ENCODE measurements at regions not wholly inside any gene's neighbourhood (a gene's known extent, or its start where the extent isn't known, plus 50 kb on each side); places are given as distances from the start of the nearest gene placed in this dataset.
A peak's percentile ranks its signal among the peaks of the same experiment; 100 is the strongest.

DNA sequence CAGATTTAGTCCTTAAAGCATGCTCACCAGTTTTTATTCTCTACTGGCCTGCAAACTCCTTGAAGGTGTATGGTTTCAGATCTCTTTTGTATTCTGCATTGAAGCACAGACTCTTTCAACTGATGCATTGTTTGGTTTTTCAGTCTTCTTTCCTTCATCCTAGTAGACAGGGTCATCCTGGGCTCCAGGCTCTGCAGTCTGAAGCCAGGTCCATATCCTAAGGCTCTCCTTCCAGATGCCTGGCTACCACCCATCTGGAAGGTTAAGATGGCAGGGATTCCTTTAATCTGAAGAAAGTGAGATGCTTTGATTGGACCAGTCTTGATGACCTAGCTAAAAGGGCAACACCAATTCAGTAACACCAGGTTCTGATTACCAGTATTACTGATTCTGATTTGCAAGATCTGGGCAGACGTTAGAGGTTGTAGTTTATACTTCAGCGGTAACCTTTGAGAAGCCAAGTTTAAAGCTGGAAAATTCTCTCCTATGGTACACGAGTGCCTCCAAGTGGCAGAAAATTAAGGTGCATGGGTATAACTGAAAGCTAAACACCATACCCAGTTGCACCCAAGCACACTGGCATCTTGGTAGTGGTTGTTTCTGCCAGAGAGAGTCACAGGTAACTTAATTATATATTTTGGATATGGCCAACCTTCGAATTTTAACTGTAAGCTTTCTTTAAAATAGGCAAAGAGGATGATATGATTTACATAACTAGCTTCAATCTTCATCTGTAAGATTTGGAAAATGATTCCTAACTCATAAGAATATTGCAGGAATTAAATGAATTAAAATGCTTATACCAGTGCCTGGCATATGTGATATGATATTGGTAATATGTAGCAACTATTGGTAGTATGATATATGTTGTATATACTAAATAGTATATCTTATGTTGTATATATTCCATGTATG is 1651.9 kb upstream of the MIR17HG start:
- Histone ChIP-seq H3K4me1 (no peaks in the 10 kb centered on the region), H3K27me3 (no peaks in the 10 kb centered on the region), H3K9me3 (no peaks in the 10 kb centered on the region), H3K4me3 (no peak overlapping the region), H3K36me3 (no peaks in the 10 kb centered on the region), H3K27ac (no peak overlapping the region)
- DNase-seq (ENCODE audit: low spot score): no peak
- TF ChIP-seq, protein P1, sequence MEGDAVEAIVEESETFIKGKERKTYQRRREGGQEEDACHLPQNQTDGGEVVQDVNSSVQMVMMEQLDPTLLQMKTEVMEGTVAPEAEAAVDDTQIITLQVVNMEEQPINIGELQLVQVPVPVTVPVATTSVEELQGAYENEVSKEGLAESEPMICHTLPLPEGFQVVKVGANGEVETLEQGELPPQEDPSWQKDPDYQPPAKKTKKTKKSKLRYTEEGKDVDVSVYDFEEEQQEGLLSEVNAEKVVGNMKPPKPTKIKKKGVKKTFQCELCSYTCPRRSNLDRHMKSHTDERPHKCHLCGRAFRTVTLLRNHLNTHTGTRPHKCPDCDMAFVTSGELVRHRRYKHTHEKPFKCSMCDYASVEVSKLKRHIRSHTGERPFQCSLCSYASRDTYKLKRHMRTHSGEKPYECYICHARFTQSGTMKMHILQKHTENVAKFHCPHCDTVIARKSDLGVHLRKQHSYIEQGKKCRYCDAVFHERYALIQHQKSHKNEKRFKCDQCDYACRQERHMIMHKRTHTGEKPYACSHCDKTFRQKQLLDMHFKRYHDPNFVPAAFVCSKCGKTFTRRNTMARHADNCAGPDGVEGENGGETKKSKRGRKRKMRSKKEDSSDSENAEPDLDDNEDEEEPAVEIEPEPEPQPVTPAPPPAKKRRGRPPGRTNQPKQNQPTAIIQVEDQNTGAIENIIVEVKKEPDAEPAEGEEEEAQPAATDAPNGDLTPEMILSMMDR (IDR thresholded peaks at IDR 0.05): peak in 1 of 2 donors; percentile 76

GRCh38 chr13:89701913-89702312 is 1645.6 kb upstream of the MIR17HG start:
- no peaks in the 10 kb centered on the region for H3K36me3 ChIP-seq
- H3K4me1 ChIP-seq: no peaks in the 10 kb centered on the region
- no peak overlapping the region for H3K27ac ChIP-seq
- no peak for DNase-seq (ENCODE audit: low spot score)
- H3K4me3 ChIP-seq: no peak overlapping the region
- H3K9me3 ChIP-seq: no peaks in the 10 kb centered on the region
- no peaks in the 10 kb centered on the region for H3K27me3 ChIP-seq
- TF ChIP-seq, protein P1 (IDR thresholded peaks at IDR 0.05): no peak

DNA sequence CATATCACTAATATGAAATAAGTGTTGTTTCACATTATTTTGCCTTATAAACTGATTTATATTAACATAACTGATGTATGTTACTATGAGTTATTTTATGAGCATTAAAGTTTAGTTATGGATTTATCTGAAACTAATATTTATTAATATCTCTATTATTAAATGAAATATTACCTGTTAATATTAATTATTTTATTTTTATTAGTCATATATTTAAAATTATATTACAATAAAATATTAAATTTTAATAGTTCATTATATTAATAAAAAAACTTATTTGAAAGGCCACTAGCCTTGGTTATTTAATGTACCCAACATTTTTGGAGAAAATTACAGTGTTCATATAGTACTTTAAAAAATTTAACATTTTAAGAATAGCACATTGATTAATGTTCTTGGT is 1643.4 kb upstream of the MIR17HG start:
- H3K4me1 ChIP-seq: no peaks in the 10 kb centered on the region
- H3K27me3 ChIP-seq: no peaks in the 10 kb centered on the region
- TF ChIP-seq, protein P1 (IDR thresholded peaks at IDR 0.05): no peak
- H3K36me3 ChIP-seq: no peaks in the 10 kb centered on the region
- no peak for DNase-seq (ENCODE audit: low spot score)
- H3K27ac ChIP-seq: no peak overlapping the region
- no peaks in the 10 kb centered on the region for H3K9me3 ChIP-seq
- no peak overlapping the region for H3K4me3 ChIP-seq

DNA sequence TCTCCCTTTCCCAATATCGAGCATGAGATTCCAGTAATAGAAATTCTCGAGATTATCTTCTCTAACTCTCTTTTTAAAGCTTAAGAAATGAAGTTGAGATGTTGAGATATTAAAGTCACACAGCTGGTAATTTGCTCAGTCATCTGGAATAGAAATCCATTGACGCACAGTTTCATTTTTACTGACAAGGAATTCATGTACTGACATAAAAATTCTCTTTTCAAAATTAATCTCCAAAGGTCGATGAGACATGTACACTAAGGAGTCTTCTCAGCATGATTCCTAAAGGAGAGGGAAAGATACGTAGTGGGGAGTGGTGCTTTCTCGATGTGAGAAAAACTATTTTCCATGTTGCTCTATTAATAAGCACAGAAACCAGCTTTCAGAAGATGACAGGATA is 1639.5 kb upstream of the MIR17HG start:
- TF ChIP-seq, protein P1 (IDR thresholded peaks at IDR 0.05): no peak
- H3K9me3 ChIP-seq: no peaks in the 10 kb centered on the region
- DNase-seq (ENCODE audit: low spot score): no peak
- H3K36me3 ChIP-seq: no peaks in the 10 kb centered on the region
- no peaks in the 10 kb centered on the region for H3K4me1 ChIP-seq
- H3K27ac ChIP-seq: no peak overlapping the region
- H3K4me3 ChIP-seq: no peak overlapping the region
- H3K27me3 ChIP-seq: no peaks in the 10 kb centered on the region

DNA sequence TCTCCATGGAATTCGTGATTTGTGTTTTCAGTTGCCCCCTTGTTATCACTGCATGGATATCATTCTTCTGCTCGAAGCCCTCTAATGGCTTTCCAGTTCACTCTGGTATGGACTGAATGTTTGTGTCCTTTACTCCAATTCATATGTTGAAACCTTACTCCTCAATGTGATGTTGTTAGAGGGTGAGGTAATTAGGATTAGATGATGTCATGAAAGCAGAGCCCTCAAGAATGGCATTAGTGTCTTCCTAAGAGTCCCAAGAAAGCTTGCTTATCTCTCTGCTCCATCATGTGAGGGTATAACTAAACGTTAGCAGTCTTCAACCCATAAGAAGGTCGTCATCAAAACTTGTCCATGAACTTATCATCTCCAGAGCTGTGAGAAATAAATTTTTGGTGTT is 1626.3 kb upstream of the MIR17HG start:
- Histone ChIP-seq H3K4me1 (no peaks in the 10 kb centered on the region), H3K27me3 (no peaks in the 10 kb centered on the region), H3K27ac (no peak overlapping the region), H3K4me3 (no peak overlapping the region), H3K36me3 (no peaks in the 10 kb centered on the region), H3K9me3 (peaks cover 0 to 5% of the 10 kb centered on the region in 2 donors)
- TF ChIP-seq, protein P1 (IDR thresholded peaks at IDR 0.05): no peak
- DNase-seq (ENCODE audit: low spot score): no peak

Measured in right atrium auricular region (tissue), 2 donors.